ENCODE measurements at regions not wholly inside any gene's neighbourhood (a gene's known extent, or its start where the extent isn't known, plus 50 kb on each side); places are given as distances from the start of the nearest gene placed in this dataset.
"Not testable (repeated sequence)": the region's sequence is repeated elsewhere in the genome, so short reads cannot be mapped to it uniquely, and the experiment has no call there.

- DNase-seq: no peak
These were observed 253.3 kb upstream of the INTU start for GRCh38 chr4:127379499-127379898.

GRCh38 chr4:127379948-127380347, 252.8 kb upstream of the INTU start:
- not testable (repeated sequence) for DNase-seq

- DNase-seq: no peak
These were observed 249.1 kb upstream of the INTU start for GRCh38 chr4:127383666-127384065.

- DNase-seq: no peak
These were observed 238.2 kb upstream of the INTU start for GRCh38 chr4:127394516-127394915.

- no peak for DNase-seq
These were observed 232.5 kb upstream of the INTU start for GRCh38 chr4:127400276-127400675.

- peak; percentile 42 for DNase-seq
These were observed 231.9 kb upstream of the INTU start for GRCh38 chr4:127400731-127401346.

GRCh38 chr4:127403471-127404084, 229.2 kb upstream of the INTU start:
- DNase-seq: no peak

- no peak for DNase-seq
These were observed 226.6 kb upstream of the INTU start for GRCh38 chr4:127406187-127406586.

GRCh38 chr4:127407572-127407971, 225.2 kb upstream of the INTU start:
- DNase-seq: not testable (repeated sequence)

GRCh38 chr4:127410201-127410600, 222.6 kb upstream of the INTU start:
- no peak for DNase-seq

GRCh38 chr4:127410644-127411043, 222.1 kb upstream of the INTU start:
- no peak for DNase-seq

GRCh38 chr4:127414951-127415606, 217.7 kb upstream of the INTU start:
- DNase-seq: no peak

GRCh38 chr4:127416115-127416514, 216.6 kb upstream of the INTU start:
- DNase-seq: no peak

GRCh38 chr4:127417885-127418535, 214.7 kb upstream of the INTU start:
- DNase-seq: no peak

- no peak for DNase-seq
These were observed 213.3 kb upstream of the INTU start for GRCh38 chr4:127419431-127419830.

- no peak for DNase-seq
These were observed 211.3 kb upstream of the INTU start for GRCh38 chr4:127421437-127421836.

GRCh38 chr4:127425202-127425845, 207.4 kb upstream of the INTU start:
- no peak for DNase-seq

- no peak for DNase-seq
These were observed 206.9 kb upstream of the INTU start for GRCh38 chr4:127425851-127426250.

GRCh38 chr4:127441571-127441970, 191.2 kb upstream of the INTU start:
- no peak for DNase-seq

- no peak for DNase-seq
These were observed 187.3 kb upstream of the INTU start for GRCh38 chr4:127445471-127445870.

GRCh38 chr4:127446427-127446885, 186.3 kb upstream of the INTU start:
- no peak for DNase-seq

- no peak for DNase-seq
These were observed 183.8 kb upstream of the INTU start for GRCh38 chr4:127448986-127449385.

GRCh38 chr4:127449449-127449848, 183.3 kb upstream of the INTU start:
- no peak for DNase-seq
